H1 (cell line): ENCODE measurements at regions not wholly inside any gene's neighbourhood (a gene's known extent, or its start where the extent isn't known, plus 50 kb on each side); places are given as distances from the start of the nearest gene placed in this dataset.

Experiments
- CTCF ChIA-PET: fragments of 300-600 bp; sonication (Branson Sonifier 250); formaldehyde crosslinking; loops from one replicate; lab custom pipeline; 2021; ENCODE audit not compliant: partially characterized antibody; lab: Charles Lee
- POLR2A ChIA-PET: fragments of 300-600 bp; sonication (Branson Sonifier 250); formaldehyde crosslinking; loops from one replicate; lab custom pipeline; 2021; ENCODE audit warnings: inconsistent platforms; ENCODE audit not compliant: partially characterized antibody; lab: Charles Lee
- DNase-seq, 2 experiments: peaks; one replicate each; pipeline versions ENCODE4 v3.0.0 to v3.0.0-alpha.2; 2010 to 2022; ENCODE audit warnings: low spot score in 2 of 2, low read depth in 1 of 2, mixed read lengths in 1 of 2
- FAIRE-seq: peaks from 2 replicates; lab custom pipeline; 2011; peaks lifted over from hg19 to GRCh38; lab: Jason Lieb, UNC
- H2AFZ ChIP-seq: 2 replicates; pipeline ENCODE4 v1.8.1; 2012; ENCODE audit warnings: low read length, inconsistent platforms
- H2AK5ac ChIP-seq: 2 replicates; pipeline ENCODE4 v1.6.1; 2013; ENCODE audit warnings: low read depth, low read length
- H2BK120ac ChIP-seq: replicated peaks from 2 replicates; pipeline ENCODE3; 2013; ENCODE audit warnings: low read depth, low read length, inconsistent platforms
- H2BK12ac ChIP-seq: 2 replicates; pipeline ENCODE4 v1.6.1; 2013; ENCODE audit warnings: low read depth, low read length
- H2BK15ac ChIP-seq: 2 replicates; pipeline ENCODE4 v1.6.1; 2013; ENCODE audit warnings: low read length
- H2BK20ac ChIP-seq: 2 replicates; pipeline ENCODE4 v1.6.1; 2013; ENCODE audit warnings: low read length
- H2BK5ac ChIP-seq: 2 replicates; pipeline ENCODE4 v1.6.1; 2013; ENCODE audit warnings: low read depth, low read length
- H3K14ac ChIP-seq: 2 replicates; pipeline ENCODE4 v1.6.1; 2013; ENCODE audit warnings: inconsistent platforms; ENCODE audit not compliant: insufficient read length
- H3K18ac ChIP-seq: 2 replicates; pipeline ENCODE4 v1.6.1; 2013; ENCODE audit warnings: low read length; ENCODE audit errors: extremely low read depth
- H3K23ac ChIP-seq: 2 replicates; pipeline ENCODE4 v1.6.1; 2013; ENCODE audit warnings: inconsistent platforms; ENCODE audit not compliant: insufficient read length
- H3K23me2 ChIP-seq: 2 replicates; pipeline ENCODE4 v1.6.1; 2013; ENCODE audit warnings: low read depth, low read length
- H3K27ac ChIP-seq: 2 replicates; pipeline ENCODE4 v1.6.1; 2011; ENCODE audit warnings: low read depth, low read length, inconsistent platforms
- H3K27me3 ChIP-seq, 4 experiments: replicated peaks in 1 of 4; 1 replicate in 1 of 4; 2 replicates in 3 of 4; pipeline versions ENCODE4 v1.6.1 to v1.8.1; 2011 to 2013; ENCODE audit warnings: low read length in 3 of 4, mild to moderate bottlenecking in 3 of 4, inconsistent platforms in 2 of 4, mixed read lengths in 2 of 4, moderate library complexity in 1 of 4; ENCODE audit not compliant: control insufficient read depth in 3 of 4, insufficient read depth in 3 of 4; ENCODE audit errors: extremely low read depth in 1 of 4
- H3K36me3 ChIP-seq, 4 experiments: 2 replicates each; pipeline versions ENCODE4 v1.6.1 to v1.8.1; 2011 to 2013; ENCODE audit warnings: mild to moderate bottlenecking in 4 of 4, low read length in 3 of 4, moderate library complexity in 2 of 4, control low read depth in 1 of 4, inconsistent platforms in 1 of 4; ENCODE audit not compliant: insufficient read depth in 4 of 4, control insufficient read depth in 2 of 4
- H3K4ac ChIP-seq: replicated peaks from 2 replicates; pipeline ENCODE3; 2013; ENCODE audit warnings: low read length, low read depth, mixed read lengths, inconsistent platforms; ENCODE audit not compliant: insufficient read length
- H3K4me1 ChIP-seq, 4 experiments: replicated peaks in 1 of 4; 1 replicate in 1 of 4; 2 replicates in 3 of 4; pipeline versions ENCODE4 v1.6.1 to v1.8.1; 2011 to 2013; ENCODE audit warnings: low read length in 3 of 4, inconsistent platforms in 2 of 4, mixed read lengths in 1 of 4; ENCODE audit not compliant: insufficient read depth in 4 of 4, control insufficient read depth in 3 of 4
- H3K4me2 ChIP-seq, 2 experiments: 2 replicates each; pipeline versions ENCODE4 v1.6.1 to v1.8.1; 2011 to 2013; ENCODE audit warnings: low read depth in 2 of 2, low read length in 2 of 2, control low read depth in 1 of 2, inconsistent platforms in 1 of 2, mild to moderate bottlenecking in 1 of 2; ENCODE audit not compliant: insufficient read depth in 1 of 2
- H3K4me3 ChIP-seq, 4 experiments: fragments of 200-600, 300-600 bp in 1 of 4; sonication (generic), shearing (Covaris generic), sonication (Bioruptor Twin) in 1 of 4; 2 replicates each; pipeline versions ENCODE4 v1.5.1 to v1.8.1; 2011 to 2016; ENCODE audit warnings: low read length in 4 of 4, low read depth in 3 of 4, control low read depth in 2 of 4, inconsistent platforms in 2 of 4, mild to moderate bottlenecking in 2 of 4, mixed read lengths in 1 of 4, moderate library complexity in 1 of 4; ENCODE audit not compliant: insufficient read depth in 2 of 4; ENCODE audit errors: extremely low read depth in 1 of 4
- H3K56ac ChIP-seq: replicated peaks from 2 replicates; pipeline ENCODE3; 2013; ENCODE audit warnings: low read depth, mild to moderate bottlenecking, mixed read lengths, low read length, inconsistent platforms; ENCODE audit not compliant: insufficient read length
- H3K79me1 ChIP-seq: 2 replicates; pipeline ENCODE4 v1.6.1; 2013; ENCODE audit warnings: low read depth, low read length, control low read depth
- H3K79me2 ChIP-seq, 2 experiments: 2 replicates each; pipeline versions ENCODE4 v1.6.1 to v1.8.1; 2012 to 2013; ENCODE audit warnings: low read length in 2 of 2, mild to moderate bottlenecking in 2 of 2, inconsistent platforms in 1 of 2; ENCODE audit not compliant: insufficient read depth in 2 of 2, control insufficient read depth in 1 of 2
- H3K9ac ChIP-seq, 4 experiments: replicated peaks in 1 of 4; 1 replicate in 1 of 4; 2 replicates in 3 of 4; pipeline versions ENCODE4 v1.6.1 to v1.8.1; 2011 to 2013; ENCODE audit warnings: low read depth in 3 of 4, low read length in 3 of 4, control low read depth in 2 of 4, mild to moderate bottlenecking in 2 of 4, moderate library complexity in 2 of 4, inconsistent platforms in 1 of 4; ENCODE audit errors: extremely low read depth in 1 of 4
- H3K9me3 ChIP-seq, 2 experiments: 2 replicates each; pipeline versions ENCODE4 v1.6.1 to v1.8.1; 2012 to 2013; ENCODE audit warnings: mild to moderate bottlenecking in 2 of 2, moderate library complexity in 2 of 2, control low read depth in 1 of 2, inconsistent platforms in 1 of 2, low read depth in 1 of 2, low read length in 1 of 2, mixed read lengths in 1 of 2; ENCODE audit not compliant: insufficient read depth in 2 of 2
- H4K20me1 ChIP-seq, 2 experiments: replicated peaks in 1 of 2; 2 replicates each; pipeline versions ENCODE3 to v1.8.1; 2011 to 2013; ENCODE audit warnings: inconsistent platforms in 2 of 2, low read length in 2 of 2, mild to moderate bottlenecking in 1 of 2; ENCODE audit not compliant: insufficient read depth in 2 of 2, control insufficient read depth in 1 of 2
- H4K5ac ChIP-seq: 2 replicates; pipeline ENCODE4 v1.6.1; 2013; ENCODE audit warnings: low read length, low read depth, mixed read lengths, inconsistent platforms; ENCODE audit not compliant: insufficient read length
- H4K8ac ChIP-seq: 2 replicates; pipeline ENCODE4 v1.8.0; 2013; ENCODE audit warnings: mild to moderate bottlenecking, moderate library complexity, low read length, inconsistent platforms; ENCODE audit not compliant: insufficient read depth; ENCODE audit errors: extremely low read depth
- H4K91ac ChIP-seq: replicated peaks from 2 replicates; pipeline ENCODE3; 2013; ENCODE audit warnings: low read length, mixed read lengths, inconsistent platforms; ENCODE audit not compliant: insufficient read length
- EGR1 ChIP-seq: IDR thresholded peaks from 2 replicates; pipeline ENCODE4 v1.6.1; 2011; ENCODE audit warnings: low read depth, low read length, borderline replicate concordance
- EP300 ChIP-seq, 2 experiments: IDR thresholded peaks; 1 replicate in 1 of 2; 2 replicates in 1 of 2; pipeline ENCODE4 v1.6.1; 2011 to 2012; ENCODE audit warnings: low read depth in 2 of 2, low read length in 2 of 2, mild to moderate bottlenecking in 2 of 2, borderline replicate concordance in 1 of 2, inconsistent platforms in 1 of 2, moderate library complexity in 1 of 2
- GABPA ChIP-seq: IDR thresholded peaks from 2 replicates; pipeline ENCODE4 v1.6.1; 2011; ENCODE audit warnings: mild to moderate bottlenecking, low read length, moderate library complexity, borderline replicate concordance; ENCODE audit not compliant: insufficient read depth
- HDAC2 ChIP-seq, 2 experiments: fragments of 300-600 bp in 1 of 2; sonication (generic) in 1 of 2; IDR thresholded peaks; 2 replicates each; pipeline ENCODE4 v1.6.1; 2011 to 2012; ENCODE audit warnings: low read depth in 2 of 2, low read length in 2 of 2, mild to moderate bottlenecking in 2 of 2, moderate library complexity in 2 of 2, borderline replicate concordance in 1 of 2, inconsistent platforms in 1 of 2
- HDAC6 ChIP-seq: IDR thresholded peaks from one replicate; pipeline ENCODE4 v1.7.1; 2012; ENCODE audit warnings: low read depth, mild to moderate bottlenecking, inconsistent platforms, low read length, moderate library complexity
- JUND ChIP-seq: IDR thresholded peaks from 2 replicates; pipeline ENCODE4 v1.6.1; 2011; ENCODE audit warnings: mild to moderate bottlenecking, improper control_type of control experiment, low read length
- KDM5A ChIP-seq: fragments of 200-600 bp; IDR thresholded peaks from 2 replicates; pipeline ENCODE4 v1.7.1; 2012; ENCODE audit warnings: mild to moderate bottlenecking, low read length, inconsistent platforms, mixed read lengths
- NANOG ChIP-seq: IDR thresholded peaks from 2 replicates; pipeline ENCODE4 v1.6.1; 2011; ENCODE audit warnings: low read length, low read depth, mild to moderate bottlenecking, inconsistent platforms; ENCODE audit not compliant: insufficient read depth, poor library complexity, severe bottlenecking
- SIN3A ChIP-seq, 2 experiments: IDR thresholded peaks in 1 of 2; conservative IDR thresholded peaks in 1 of 2; 2 replicates each; pipeline ENCODE4 v1.6.1; 2011 to 2012; ENCODE audit warnings: low read length in 2 of 2, improper control_type of control experiment in 1 of 2, low read depth in 1 of 2, mild to moderate bottlenecking in 1 of 2
- TEAD4 ChIP-seq: IDR thresholded peaks from 2 replicates; pipeline ENCODE4 v1.6.1; 2012; ENCODE audit warnings: low read depth, low read length, inconsistent platforms, mixed read lengths
- WGBS, 2 experiments: shearing (Covaris generic) in 1 of 2; methylation state at CpG; one replicate each; pipeline versions ENCODE4 v1.1.6 to v1.1.7; 2013 to 2015; ENCODE audit warnings: low lambda C conversion rate in 2 of 2, mixed read lengths in 2 of 2, inconsistent platforms in 1 of 2, low coverage in 1 of 2, missing lambda C conversion rate in 1 of 2; ENCODE audit not compliant: insufficient replicate concordance in 2 of 2, insufficient coverage in 1 of 2, insufficient read length in 1 of 2; ENCODE audit errors: extremely low coverage in 1 of 2, missing lambda C conversion rate in 1 of 2; 5-methylcytosine and 5-hydroxymethylcytosine counted together
- TF ChIP-seq, protein P1 (sequence below), 3 experiments: IDR thresholded peaks; 1 replicate in 2 of 3; 2 replicates in 1 of 3; pipeline versions ENCODE4 v1.5.1 to v1.6.1; 2011; ENCODE audit warnings: low read length in 3 of 3, mild to moderate bottlenecking in 3 of 3, inconsistent platforms in 2 of 3, low read depth in 1 of 3, moderate library complexity in 1 of 3; ENCODE audit not compliant: insufficient read depth in 1 of 3; ENCODE audit errors: control extremely low read depth in 1 of 3

DNA sequence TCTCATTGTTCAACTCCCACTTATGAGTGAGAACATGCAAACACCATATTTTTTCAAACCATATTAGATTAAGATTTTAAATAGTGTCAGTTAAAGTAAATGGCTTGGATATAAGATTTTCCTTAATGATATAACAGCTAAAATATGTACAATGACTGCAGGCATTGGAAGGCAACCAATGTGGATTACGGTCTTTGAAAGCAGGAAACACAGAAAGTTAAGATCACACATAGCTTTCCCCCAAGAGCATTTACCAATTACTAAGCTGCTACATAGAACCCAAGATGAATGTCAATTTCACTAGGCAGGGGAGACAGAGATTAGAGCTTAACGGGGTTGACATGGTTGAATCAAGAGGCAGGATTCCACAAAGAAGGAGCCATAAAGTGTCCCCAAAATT is 173.2 kb upstream of the TRPC4 start:
- Histone ChIP-seq H3K27ac (no peak overlapping the region), H4K91ac (no peak overlapping the region), H3K9ac (no peak overlapping the region), H3K18ac (no peak overlapping the region), H3K79me2 (no peaks in the 10 kb centered on the region), H2BK15ac (no peak overlapping the region), H2AK5ac (no peak overlapping the region), H4K8ac (no peak overlapping the region), H3K4me1 (no peaks in the 10 kb centered on the region), H3K9me3 (peaks cover 11 to 15% of the 10 kb centered on the region in 2 experiments; a peak in 3 of 4 replicates), H3K56ac (no peak overlapping the region), H3K23me2 (no peaks in the 10 kb centered on the region), H2BK120ac (no peak overlapping the region), H3K23ac (no peak overlapping the region), H4K20me1 (no peaks in the 10 kb centered on the region), H3K4ac (no peak overlapping the region), H3K79me1 (no peaks in the 10 kb centered on the region), H2BK20ac (no peak overlapping the region), H3K36me3 (no peaks in the 10 kb centered on the region; a peak in 1 of 8 replicates), H2BK12ac (no peak overlapping the region), H2AFZ (no peak overlapping the region), H2BK5ac (no peak overlapping the region), H3K27me3 (no peaks in the 10 kb centered on the region), H3K4me2 (no peak overlapping the region), H4K5ac (no peak overlapping the region), H3K14ac (no peak overlapping the region), H3K4me3 (no peak overlapping the region)
- no peak for DNase-seq
- 90% methylated on average over 2 of the region's 2 CpGs; no CpG with 5 or more reads in 1 of the 2 experiments for WGBS, 2 experiments
- ChIA-PET CTCF (interaction anchor here (0.6 to 1.9 kb wide), 6 partner anchors 9 to 490 kb away, joined by 3 to 10 read pairs (median 4); partner anchors contain the start of gene TRPC4), POLR2A (no interaction called here)
- no peak for TF ChIP-seq GABPA
- no peak for TF ChIP-seq NANOG
- TF ChIP-seq SIN3A (conservative IDR thresholded peaks at IDR 0.05 in 1 of 2, IDR thresholded peaks at IDR 0.05 in 1 of 2; ENCODE audit: low read depth in 1 of 2, low read length in 2 of 2), result no peak
- no peak for TF ChIP-seq EP300 (IDR thresholded peaks at IDR 0.05; ENCODE audit: borderline replicate concordance in 1 of 2, low read depth in 2 of 2, low read length in 2 of 2)
- no peak for TF ChIP-seq JUND
- TF ChIP-seq TEAD4, result no peak
- TF ChIP-seq, protein P1, sequence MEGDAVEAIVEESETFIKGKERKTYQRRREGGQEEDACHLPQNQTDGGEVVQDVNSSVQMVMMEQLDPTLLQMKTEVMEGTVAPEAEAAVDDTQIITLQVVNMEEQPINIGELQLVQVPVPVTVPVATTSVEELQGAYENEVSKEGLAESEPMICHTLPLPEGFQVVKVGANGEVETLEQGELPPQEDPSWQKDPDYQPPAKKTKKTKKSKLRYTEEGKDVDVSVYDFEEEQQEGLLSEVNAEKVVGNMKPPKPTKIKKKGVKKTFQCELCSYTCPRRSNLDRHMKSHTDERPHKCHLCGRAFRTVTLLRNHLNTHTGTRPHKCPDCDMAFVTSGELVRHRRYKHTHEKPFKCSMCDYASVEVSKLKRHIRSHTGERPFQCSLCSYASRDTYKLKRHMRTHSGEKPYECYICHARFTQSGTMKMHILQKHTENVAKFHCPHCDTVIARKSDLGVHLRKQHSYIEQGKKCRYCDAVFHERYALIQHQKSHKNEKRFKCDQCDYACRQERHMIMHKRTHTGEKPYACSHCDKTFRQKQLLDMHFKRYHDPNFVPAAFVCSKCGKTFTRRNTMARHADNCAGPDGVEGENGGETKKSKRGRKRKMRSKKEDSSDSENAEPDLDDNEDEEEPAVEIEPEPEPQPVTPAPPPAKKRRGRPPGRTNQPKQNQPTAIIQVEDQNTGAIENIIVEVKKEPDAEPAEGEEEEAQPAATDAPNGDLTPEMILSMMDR (IDR thresholded peaks at IDR 0.05; ENCODE audit: control extremely low read depth in 1 of 3, insufficient read depth in 1 of 3, low read depth in 1 of 3, low read length in 3 of 3), result no peak
- no peak for TF ChIP-seq HDAC6
- no peak for TF ChIP-seq KDM5A
- TF ChIP-seq HDAC2 (IDR thresholded peaks at IDR 0.05; ENCODE audit: borderline replicate concordance in 1 of 2, low read depth in 2 of 2, low read length in 2 of 2), result no peak
- no peak for TF ChIP-seq EGR1
- FAIRE-seq, result no peak
